Fibroblast of the aortic adventitia (primary cell): ENCODE measurements at regions not wholly inside any gene's neighbourhood (a gene's known extent, or its start where the extent isn't known, plus 50 kb on each side); places are given as distances from the start of the nearest gene placed in this dataset.
A peak's percentile ranks its signal among the peaks of the same experiment; 100 is the strongest.

Experiments used
- DNase-seq: peaks from one replicate; pipeline ENCODE4 v3.0.0-alpha.2; 2010; ENCODE audit warnings: low read depth
- H3K4me3 ChIP-seq: 2 replicates; pipeline ENCODE4 v1.5.1; 2011; ENCODE audit warnings: low read depth, mild to moderate bottlenecking, control low read depth, low read length, moderate library complexity
- TF ChIP-seq, protein P1 (sequence below): IDR thresholded peaks from 2 replicates; pipeline ENCODE4 v1.5.1; 2011; ENCODE audit warnings: mild to moderate bottlenecking, low read length, control low read depth, inconsistent platforms; ENCODE audit not compliant: insufficient read depth

DNA sequence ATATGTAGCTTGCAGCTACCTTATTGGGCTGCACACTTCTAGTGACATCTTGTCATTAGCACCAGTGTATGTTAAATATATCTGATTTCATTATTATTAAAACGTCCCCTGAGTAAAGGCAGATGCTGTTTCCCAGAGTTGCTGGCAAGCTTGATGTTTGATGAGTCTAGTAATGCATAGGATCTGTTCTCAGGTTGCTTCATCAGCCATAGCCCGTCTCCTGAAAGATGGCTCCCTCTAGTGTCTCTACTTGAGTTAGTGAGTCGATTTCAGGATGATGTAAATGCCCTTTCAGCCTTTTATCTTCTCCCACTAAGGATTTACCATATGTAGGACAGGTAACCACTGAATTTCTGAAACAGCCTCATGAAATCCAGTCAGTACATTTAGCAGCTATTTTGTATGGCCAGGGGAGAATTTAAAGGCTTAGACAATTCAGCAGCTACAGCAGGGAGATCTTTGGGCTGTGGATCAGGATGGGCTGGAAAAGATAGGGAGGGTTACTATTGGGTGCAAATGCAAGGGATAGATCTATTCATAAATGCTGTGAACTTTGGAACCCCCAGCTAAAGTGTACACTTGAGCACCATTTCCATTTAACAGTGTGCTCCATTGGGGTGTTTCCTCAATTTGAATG lies 376.3 kb downstream of the CNTNAP4 start:
- DNase-seq, result peak; percentile 44
- no peak overlapping the region for H3K4me3 ChIP-seq
- TF ChIP-seq, protein P1, sequence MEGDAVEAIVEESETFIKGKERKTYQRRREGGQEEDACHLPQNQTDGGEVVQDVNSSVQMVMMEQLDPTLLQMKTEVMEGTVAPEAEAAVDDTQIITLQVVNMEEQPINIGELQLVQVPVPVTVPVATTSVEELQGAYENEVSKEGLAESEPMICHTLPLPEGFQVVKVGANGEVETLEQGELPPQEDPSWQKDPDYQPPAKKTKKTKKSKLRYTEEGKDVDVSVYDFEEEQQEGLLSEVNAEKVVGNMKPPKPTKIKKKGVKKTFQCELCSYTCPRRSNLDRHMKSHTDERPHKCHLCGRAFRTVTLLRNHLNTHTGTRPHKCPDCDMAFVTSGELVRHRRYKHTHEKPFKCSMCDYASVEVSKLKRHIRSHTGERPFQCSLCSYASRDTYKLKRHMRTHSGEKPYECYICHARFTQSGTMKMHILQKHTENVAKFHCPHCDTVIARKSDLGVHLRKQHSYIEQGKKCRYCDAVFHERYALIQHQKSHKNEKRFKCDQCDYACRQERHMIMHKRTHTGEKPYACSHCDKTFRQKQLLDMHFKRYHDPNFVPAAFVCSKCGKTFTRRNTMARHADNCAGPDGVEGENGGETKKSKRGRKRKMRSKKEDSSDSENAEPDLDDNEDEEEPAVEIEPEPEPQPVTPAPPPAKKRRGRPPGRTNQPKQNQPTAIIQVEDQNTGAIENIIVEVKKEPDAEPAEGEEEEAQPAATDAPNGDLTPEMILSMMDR, result peak; percentile 54

- H3K4me3 ChIP-seq, result no peak overlapping the region
- no peak for DNase-seq
- TF ChIP-seq, protein P1, result no peak
Measured at GRCh38 chr16:76654088-76654820, 377.1 kb downstream of the CNTNAP4 start.

DNA sequence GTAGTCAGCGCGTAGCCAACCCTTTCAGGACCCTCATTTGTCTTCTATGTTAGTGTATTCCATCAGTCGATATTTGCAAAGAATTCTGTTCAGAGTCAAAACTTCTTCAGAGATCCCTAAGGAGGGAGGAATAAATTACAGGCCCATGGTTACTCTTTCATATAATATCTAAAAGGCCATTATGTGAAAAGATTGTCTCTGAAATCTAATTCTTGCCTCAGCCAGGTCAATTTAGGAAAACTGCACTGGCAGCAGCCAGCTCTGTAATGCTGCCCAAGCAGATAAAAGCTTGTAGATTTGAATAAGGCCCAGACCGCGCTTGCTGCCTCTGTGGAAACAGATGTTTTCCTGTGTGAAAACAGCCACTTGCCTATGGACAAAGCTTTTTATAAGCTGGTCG lies 379.8 kb downstream of the CNTNAP4 start:
- H3K4me3 ChIP-seq, result no peak overlapping the region
- no peak for DNase-seq
- TF ChIP-seq, protein P1, result no peak

GRCh38 chr16:76661691-76662235 lies 384.6 kb downstream of the CNTNAP4 start:
- no peak overlapping the region for H3K4me3 ChIP-seq
- TF ChIP-seq, protein P1, result no peak
- DNase-seq, result no peak

DNA sequence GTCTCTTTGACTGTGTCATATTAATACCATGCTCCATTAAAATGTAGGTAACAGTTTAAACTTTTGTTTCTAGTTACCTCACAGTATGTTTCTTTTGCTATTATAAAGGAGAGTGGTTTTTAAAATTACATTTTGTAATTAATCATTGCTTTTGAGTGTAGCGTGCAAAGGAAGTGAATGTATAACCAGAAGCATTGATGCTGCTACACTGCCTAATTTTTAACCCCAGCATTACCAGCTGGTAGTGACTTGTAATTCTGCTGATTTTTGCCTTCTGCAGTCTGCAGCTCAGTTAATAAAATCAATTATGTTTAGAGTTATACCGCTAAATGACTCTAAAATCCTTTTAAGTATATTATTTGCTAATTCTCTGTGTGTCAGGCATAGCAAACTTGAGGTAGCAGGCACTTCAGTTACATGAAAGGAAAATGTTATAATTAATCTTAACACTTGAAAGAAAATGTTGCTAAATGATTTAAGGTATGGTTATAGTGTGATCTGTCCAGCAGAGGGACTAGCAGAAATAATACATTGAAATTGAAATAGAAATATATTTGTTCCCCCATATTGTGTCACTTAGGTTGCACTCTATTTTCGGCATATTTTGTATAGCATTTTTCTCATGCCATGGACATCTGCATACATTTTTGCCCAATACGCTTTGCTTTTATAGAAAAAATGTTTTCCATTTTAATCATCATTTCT lies 388.5 kb downstream of the CNTNAP4 start:
- TF ChIP-seq, protein P1, result peak; percentile 7
- DNase-seq, result no peak
- no peak overlapping the region for H3K4me3 ChIP-seq

DNA sequence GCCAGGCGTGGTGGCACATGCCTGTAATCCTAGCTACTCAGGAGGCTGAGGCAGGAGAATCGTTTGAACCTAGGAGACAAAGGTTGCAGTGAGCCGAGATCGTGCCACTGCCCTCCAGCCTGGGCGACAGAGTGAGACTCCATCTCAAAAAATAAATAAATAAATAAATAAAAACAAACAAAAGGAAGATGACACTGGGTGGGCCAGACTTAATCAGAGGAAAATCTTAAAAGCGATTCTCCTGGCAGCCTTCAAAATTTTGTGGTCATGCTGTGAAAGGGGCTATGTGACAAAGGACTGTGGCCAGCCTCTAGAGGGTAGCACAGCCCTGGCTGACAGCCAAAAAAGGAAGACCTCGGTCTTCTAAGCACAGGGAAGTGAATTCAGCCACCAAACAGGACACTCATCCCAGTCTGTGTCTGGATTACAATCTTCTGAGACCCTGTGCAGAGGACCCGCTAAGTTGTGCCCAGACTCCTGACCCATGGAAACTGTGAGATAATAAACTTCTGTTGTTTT lies 391.1 kb downstream of the CNTNAP4 start:
- TF ChIP-seq, protein P1, result no peak
- DNase-seq, result no peak
- H3K4me3 ChIP-seq, result no peak overlapping the region
